ENCODE measurements at regions not wholly inside any gene's neighbourhood (a gene's known extent, or its start where the extent isn't known, plus 50 kb on each side); places are given as distances from the start of the nearest gene placed in this dataset.
A peak's percentile ranks its signal among the peaks of the same experiment; 100 is the strongest.

DNA sequence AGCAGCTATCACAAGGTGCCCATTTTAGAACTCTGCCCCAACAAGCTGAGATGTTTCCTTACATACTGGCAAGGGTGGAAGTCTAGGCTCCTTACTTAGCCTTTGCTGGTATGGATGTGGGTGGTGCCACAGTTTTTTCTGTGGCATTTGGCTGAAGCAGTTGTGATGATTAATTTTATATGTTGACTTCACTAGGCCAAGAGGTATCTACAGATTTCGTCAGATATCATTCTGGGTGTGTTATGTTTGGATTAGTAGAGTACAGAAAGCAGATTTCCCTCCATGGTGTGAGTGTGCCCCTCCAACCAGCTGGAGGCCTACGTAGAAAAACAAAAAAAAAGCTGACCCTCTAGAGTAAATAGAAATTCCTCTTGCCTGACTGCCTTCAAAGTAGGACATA, 317.0 kb downstream of the BARHL2 start:
- H3K9me3 ChIP-seq (replicated peaks): no peaks in the 10 kb centered on the region
- no peaks in the 10 kb centered on the region for H3K36me3 ChIP-seq
- no peaks in the 10 kb centered on the region for H3K27me3 ChIP-seq (replicated peaks)
- H3K4me1 ChIP-seq (replicated peaks): peaks cover 22% of the 10 kb centered on the region
- no peak for DNase-seq (ENCODE audit: low read depth in 1 of 2, low spot score in 2 of 2)
- no peak overlapping the region for H3K4me3 ChIP-seq
- no peak overlapping the region for H3K27ac ChIP-seq

GRCh38 chr1:90396917-90397316, 320.2 kb downstream of the BARHL2 start:
- Histone ChIP-seq H3K27ac (no peak overlapping the region), H3K27me3 (replicated peaks) (no peaks in the 10 kb centered on the region), H3K4me1 (replicated peaks) (peaks cover 16% of the 10 kb centered on the region), H3K9me3 (replicated peaks) (no peaks in the 10 kb centered on the region), H3K36me3 (no peaks in the 10 kb centered on the region), H3K4me3 (no peak overlapping the region)
- DNase-seq (ENCODE audit: low read depth in 1 of 2, low spot score in 2 of 2): no peak

DNA sequence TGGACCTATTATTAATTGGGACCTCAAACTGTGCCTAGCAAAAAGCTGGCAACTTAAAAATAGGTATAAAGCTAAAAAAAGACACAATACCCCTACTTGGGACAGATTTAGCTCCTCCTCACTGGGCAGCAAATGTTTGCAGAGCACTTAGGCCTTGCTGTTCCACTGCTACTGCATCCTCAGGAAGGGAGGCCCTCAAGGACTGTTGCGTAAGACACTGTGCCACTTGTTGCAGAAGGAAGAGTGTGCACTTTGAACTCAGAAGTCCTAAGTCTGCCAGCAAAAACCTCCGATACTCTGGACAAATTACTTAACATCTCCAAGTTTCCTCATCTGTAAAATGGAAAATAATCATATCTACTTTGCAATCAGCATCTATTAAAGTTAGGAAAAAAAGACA, 322.9 kb downstream of the BARHL2 start:
- Histone ChIP-seq H3K27ac (no peak overlapping the region), H3K27me3 (replicated peaks) (no peaks in the 10 kb centered on the region), H3K9me3 (replicated peaks) (no peaks in the 10 kb centered on the region), H3K4me1 (replicated peaks) (peaks cover 20% of the 10 kb centered on the region), H3K4me3 (no peak overlapping the region), H3K36me3 (no peaks in the 10 kb centered on the region)
- DNase-seq (ENCODE audit: low read depth in 1 of 2, low spot score in 2 of 2): no peak

DNA sequence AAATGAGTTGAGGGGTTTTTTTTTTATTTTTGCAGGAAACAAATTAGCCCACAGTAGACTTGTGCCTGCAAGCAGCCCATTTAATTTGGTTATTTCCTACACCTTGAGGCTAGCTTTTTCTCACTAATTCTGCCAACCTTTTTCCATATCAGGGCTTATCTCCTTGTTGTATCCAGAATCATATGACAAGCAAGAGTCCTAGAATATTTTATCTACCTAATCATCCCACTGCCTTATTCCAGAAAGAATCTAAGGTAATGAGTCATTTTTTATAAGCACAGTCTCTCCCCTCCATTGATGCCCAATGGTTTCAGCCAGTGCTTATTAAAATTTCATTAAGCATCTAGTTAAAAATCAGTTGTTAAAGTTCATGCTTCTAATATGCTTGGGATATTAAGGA, 324.1 kb downstream of the BARHL2 start:
- Histone ChIP-seq H3K27ac (no peak overlapping the region), H3K9me3 (replicated peaks) (no peaks in the 10 kb centered on the region)

DNA sequence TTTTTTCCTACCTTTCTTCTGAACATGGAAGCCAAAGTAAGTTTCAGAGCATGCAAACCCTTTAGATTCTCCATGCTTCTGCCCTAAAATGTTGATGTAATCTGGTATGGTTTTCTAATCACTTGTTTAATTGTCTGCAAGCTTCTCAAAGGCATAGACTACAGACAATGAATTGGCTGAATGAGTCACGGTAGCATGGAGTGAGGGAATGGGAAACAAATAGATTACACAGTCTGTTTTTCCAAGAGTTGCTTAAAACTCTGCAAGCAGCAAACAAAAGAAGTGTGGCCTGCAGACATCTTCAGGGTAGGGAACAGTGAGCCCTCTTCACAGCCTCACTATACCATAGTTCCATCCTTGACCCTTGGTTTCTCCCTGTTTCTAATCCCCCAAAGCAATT, 326.0 kb downstream of the BARHL2 start:
- Histone ChIP-seq H3K27me3 (replicated peaks) (no peaks in the 10 kb centered on the region), H3K9me3 (replicated peaks) (no peaks in the 10 kb centered on the region), H3K4me1 (replicated peaks) (peaks cover 28% of the 10 kb centered on the region), H3K36me3 (no peaks in the 10 kb centered on the region), H3K27ac (peak overlapping the region; percentile 54), H3K4me3 (no peak overlapping the region)
- peak; percentile 47 to 58 for DNase-seq (ENCODE audit: low read depth in 1 of 2, low spot score in 2 of 2)

More for the DNA sequence above, 324.1 kb downstream of the BARHL2 start:
- peaks cover 20% of the 10 kb centered on the region for H3K4me1 ChIP-seq (replicated peaks)
- no peak overlapping the region for H3K4me3 ChIP-seq
- H3K27me3 ChIP-seq (replicated peaks): no peaks in the 10 kb centered on the region
- no peaks in the 10 kb centered on the region for H3K36me3 ChIP-seq
- DNase-seq (ENCODE audit: low read depth in 1 of 2, low spot score in 2 of 2): no peak

DNA sequence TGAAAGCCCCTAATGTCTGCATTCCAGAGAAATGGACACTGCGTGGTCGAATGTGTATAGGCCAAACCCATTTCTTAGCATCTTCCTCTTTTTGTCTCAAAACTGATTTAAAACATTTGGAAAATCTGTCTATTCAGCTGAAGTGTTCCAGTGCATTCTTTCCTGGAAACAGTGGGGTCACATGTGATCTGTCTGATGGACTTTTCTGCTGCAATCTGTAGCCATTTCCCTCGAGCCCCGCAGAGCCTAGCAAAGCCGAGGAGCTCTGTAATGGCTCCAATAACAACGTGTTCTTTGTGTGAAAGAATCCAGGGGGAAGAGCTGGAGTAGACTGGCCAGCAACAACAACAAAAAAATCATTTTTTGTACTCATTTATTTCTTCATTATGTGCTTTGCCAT, 329.3 kb downstream of the BARHL2 start:
- Histone ChIP-seq H3K27ac (no peak overlapping the region), H3K36me3 (no peaks in the 10 kb centered on the region), H3K27me3 (replicated peaks) (no peaks in the 10 kb centered on the region), H3K9me3 (replicated peaks) (no peaks in the 10 kb centered on the region), H3K4me1 (replicated peaks) (peaks cover 23% of the 10 kb centered on the region), H3K4me3 (no peak overlapping the region)
- DNase-seq (ENCODE audit: low read depth in 1 of 2, low spot score in 2 of 2): no peak

DNA sequence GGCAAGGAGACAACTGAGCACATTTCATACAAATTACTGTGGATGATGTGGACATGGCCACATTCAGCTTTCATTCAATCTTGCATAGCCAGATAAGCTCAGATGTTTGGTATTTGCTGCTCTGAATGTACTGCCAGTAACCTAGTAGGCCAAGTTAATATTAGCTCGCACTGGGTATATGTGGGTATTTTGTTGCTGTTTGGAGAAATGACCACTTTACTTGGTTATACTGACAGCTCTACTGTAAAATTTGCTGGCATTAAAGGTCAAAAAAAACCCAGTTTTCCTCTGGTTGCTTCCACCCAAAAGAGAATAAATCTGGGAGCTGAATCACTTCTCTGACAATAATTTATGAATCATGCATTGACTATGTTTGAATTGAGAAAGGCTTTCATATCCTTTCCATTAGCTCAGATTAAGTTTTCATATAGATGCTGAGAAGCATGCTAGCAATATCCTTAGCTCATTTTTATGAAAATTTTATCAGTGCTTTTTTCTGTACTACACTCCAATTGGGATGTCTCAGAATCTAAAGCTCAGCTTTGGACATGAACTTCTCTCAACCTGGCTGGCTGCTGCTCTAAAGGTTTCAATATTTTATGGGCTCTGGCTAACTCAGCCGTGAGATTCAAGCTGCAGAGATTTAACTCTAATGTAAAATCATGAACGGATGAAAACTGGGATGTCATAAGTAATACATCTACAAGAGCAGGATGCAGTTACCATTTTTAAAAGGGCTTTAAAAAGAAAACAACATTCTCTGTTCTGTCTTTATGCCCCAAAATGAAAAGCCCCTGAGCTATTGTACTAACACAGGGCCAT, 330.0 kb downstream of the BARHL2 start:
- Histone ChIP-seq H3K27ac (no peak overlapping the region), H3K4me3 (no peak overlapping the region), H3K27me3 (replicated peaks) (no peaks in the 10 kb centered on the region), H3K36me3 (no peaks in the 10 kb centered on the region), H3K4me1 (replicated peaks) (peaks cover 23% of the 10 kb centered on the region), H3K9me3 (replicated peaks) (no peaks in the 10 kb centered on the region)
- DNase-seq (ENCODE audit: low read depth in 1 of 2, low spot score in 2 of 2): no peak

DNA sequence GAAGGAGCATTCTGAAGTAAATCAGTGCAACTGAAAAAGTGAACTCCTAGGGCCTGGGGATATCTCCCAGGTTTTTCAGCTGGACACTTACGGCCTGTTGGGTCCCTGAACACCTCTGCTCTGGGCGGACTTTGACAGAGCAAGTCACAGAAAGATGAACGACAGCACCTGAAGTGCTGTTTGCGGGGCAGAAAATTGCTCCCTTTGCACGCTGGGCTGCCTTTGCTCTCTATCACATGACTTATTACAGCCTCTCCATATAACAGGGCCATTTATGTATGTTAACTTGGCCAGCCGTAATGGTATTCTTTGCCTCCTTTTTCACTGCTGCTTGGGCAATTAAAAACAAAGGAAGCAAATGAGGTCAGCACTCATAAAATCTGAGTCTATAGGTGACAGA, 332.9 kb downstream of the BARHL2 start:
- DNase-seq (ENCODE audit: low read depth in 1 of 2, low spot score in 2 of 2): no peak
- Histone ChIP-seq H3K27me3 (replicated peaks) (no peaks in the 10 kb centered on the region), H3K9me3 (replicated peaks) (no peaks in the 10 kb centered on the region), H3K4me1 (replicated peaks) (peaks cover 8% of the 10 kb centered on the region), H3K36me3 (no peaks in the 10 kb centered on the region), H3K27ac (no peak overlapping the region), H3K4me3 (no peak overlapping the region)

GRCh38 chr1:90382161-90382560, 334.9 kb downstream of the BARHL2 start:
- Histone ChIP-seq H3K27ac (no peak overlapping the region), H3K9me3 (replicated peaks) (no peaks in the 10 kb centered on the region), H3K27me3 (replicated peaks) (no peaks in the 10 kb centered on the region), H3K4me3 (no peak overlapping the region), H3K36me3 (no peaks in the 10 kb centered on the region), H3K4me1 (replicated peaks) (peaks cover 6% of the 10 kb centered on the region)
- no peak for DNase-seq (ENCODE audit: low read depth in 1 of 2, low spot score in 2 of 2)

DNA sequence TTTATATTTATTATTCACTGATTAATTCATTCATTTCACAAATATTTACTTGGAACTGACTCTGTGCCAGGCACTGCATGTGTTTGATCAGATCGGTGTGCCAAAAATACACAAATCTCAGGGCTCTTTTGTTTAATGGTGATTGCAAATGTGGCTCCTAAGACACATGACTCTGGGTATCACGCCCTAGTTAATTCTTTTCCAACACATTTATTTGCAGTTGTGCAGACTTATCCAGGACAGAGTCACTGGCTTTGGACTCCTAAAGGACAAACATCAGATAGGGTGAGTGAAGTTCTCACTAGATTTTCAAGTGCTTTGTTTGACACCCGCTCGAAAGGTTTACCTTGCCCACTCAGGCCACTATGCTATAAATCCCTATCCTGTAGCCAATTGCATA, 335.5 kb downstream of the BARHL2 start:
- H3K36me3 ChIP-seq: no peaks in the 10 kb centered on the region
- no peaks in the 10 kb centered on the region for H3K9me3 ChIP-seq (replicated peaks)
- H3K27ac ChIP-seq: no peak overlapping the region
- peaks cover under 1% of the 10 kb centered on the region; the same call in 1 of the 2 replicates for H3K4me1 ChIP-seq (replicated peaks)
- H3K4me3 ChIP-seq: no peak overlapping the region
- DNase-seq (ENCODE audit: low read depth in 1 of 2, low spot score in 2 of 2): no peak
- H3K27me3 ChIP-seq (replicated peaks): no peaks in the 10 kb centered on the region

- Histone ChIP-seq H3K27me3 (replicated peaks) (0 out of 2 replicates have a peak, but pooled peaks cover 3% of the 10 kb centered on the region), H3K36me3 (no peaks in the 10 kb centered on the region), H3K9me3 (replicated peaks) (no peaks in the 10 kb centered on the region), H3K4me1 (replicated peaks) (peaks cover 17% of the 10 kb centered on the region), H3K4me3 (no peak overlapping the region), H3K27ac (peak overlapping the region; percentile 6; the same call in 1 of the 2 replicates)
- peak in 1 of 2 experiments; percentile 54 for DNase-seq (ENCODE audit: low read depth in 1 of 2, low spot score in 2 of 2)
Observed at GRCh38 chr1:90371448-90371813, 345.7 kb downstream of the BARHL2 start.

DNA sequence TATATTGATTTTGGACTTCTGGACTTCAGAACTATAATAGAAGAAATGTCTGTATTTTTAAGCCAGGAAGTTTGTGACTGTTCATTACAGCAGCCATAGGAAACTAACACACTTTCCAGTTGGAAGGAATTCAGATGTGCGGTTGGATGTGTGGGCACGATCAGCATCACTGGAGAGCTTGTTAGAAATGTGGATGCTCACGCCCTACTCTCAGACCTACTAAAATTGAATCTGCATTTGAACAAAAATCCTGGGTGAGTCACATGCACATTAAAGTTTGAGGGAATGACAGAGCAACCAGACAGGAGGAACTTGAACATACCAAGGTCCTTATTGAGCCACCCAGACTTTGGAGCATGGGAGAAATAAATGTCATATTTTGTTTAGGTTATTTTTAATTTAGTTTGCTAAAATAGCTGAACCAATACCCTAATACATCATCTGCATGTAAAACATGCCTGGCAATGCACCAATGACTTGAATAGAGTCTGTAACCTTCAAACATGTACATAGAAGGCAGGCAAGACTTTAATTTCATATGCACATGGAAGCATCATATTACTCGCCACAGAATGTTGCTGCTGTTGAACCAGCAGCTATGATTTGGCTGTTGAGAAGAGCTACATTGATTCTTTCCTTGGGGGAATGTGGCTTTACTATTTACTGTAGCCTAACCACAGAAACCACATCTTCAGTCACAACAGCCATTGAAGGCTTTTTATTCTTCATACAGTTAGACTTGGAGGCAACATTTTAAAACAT, 346.2 kb downstream of the BARHL2 start:
- Histone ChIP-seq H3K36me3 (no peaks in the 10 kb centered on the region), H3K27ac (no peak overlapping the region), H3K9me3 (replicated peaks) (no peaks in the 10 kb centered on the region), H3K4me3 (no peak overlapping the region), H3K4me1 (replicated peaks) (peaks cover 17% of the 10 kb centered on the region), H3K27me3 (replicated peaks) (0 out of 2 replicates have a peak, but pooled peaks cover 3% of the 10 kb centered on the region)
- DNase-seq (ENCODE audit: low read depth in 1 of 2, low spot score in 2 of 2): peak in 1 of 2 experiments; percentile 62

- no peak for DNase-seq (ENCODE audit: low read depth in 1 of 2, low spot score in 2 of 2)
- Histone ChIP-seq H3K27ac (no peak overlapping the region), H3K4me1 (replicated peaks) (no peaks in the 10 kb centered on the region), H3K4me3 (no peak overlapping the region), H3K9me3 (replicated peaks) (no peaks in the 10 kb centered on the region), H3K36me3 (no peaks in the 10 kb centered on the region), H3K27me3 (replicated peaks) (peaks cover 3% of the 10 kb centered on the region)
Observed at GRCh38 chr1:90362163-90362562, 354.9 kb downstream of the BARHL2 start.

DNA sequence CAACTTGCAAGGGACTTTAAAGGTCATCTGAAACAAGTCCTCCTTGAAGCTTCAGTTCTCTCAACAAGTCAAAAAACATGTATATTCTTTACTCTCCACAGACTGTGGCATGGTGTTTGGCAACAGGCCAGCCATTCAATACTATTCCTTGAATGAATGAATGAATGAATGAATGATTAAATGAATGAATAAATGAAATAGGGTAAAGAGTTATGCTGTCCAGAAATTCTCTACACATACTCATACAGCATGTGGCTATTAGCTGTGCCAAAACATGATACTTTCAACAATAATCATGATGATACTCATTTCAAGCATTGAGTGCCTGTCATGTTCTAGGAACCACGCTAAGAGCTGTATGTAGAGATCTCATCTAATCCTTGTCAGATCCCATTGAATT, 356.1 kb downstream of the BARHL2 start:
- Histone ChIP-seq H3K27me3 (replicated peaks) (peaks cover 6% of the 10 kb centered on the region), H3K27ac (no peak overlapping the region), H3K36me3 (no peaks in the 10 kb centered on the region), H3K4me1 (replicated peaks) (no peaks in the 10 kb centered on the region), H3K4me3 (no peak overlapping the region), H3K9me3 (replicated peaks) (no peaks in the 10 kb centered on the region)
- no peak for DNase-seq (ENCODE audit: low read depth in 1 of 2, low spot score in 2 of 2)

Measured in SJSA1 (cell line).